ENCODE measurements at regions not wholly inside any gene's neighbourhood (a gene's known extent, or its start where the extent isn't known, plus 50 kb on each side); places are given as distances from the start of the nearest gene placed in this dataset.

- no peak for DNase-seq
- no peaks in the 10 kb centered on the region for H3K27me3 ChIP-seq
- intact Hi-C loops (cut with DNase I) = no loop called here
- TF ChIP-seq CTCF (IDR thresholded peaks at IDR 0.05) (no peak), EP300 (IDR thresholded peaks at IDR 0.05) (no peak), POLR2A (IDR thresholded peaks at IDR 0.05) (no peak)
- 93 to 95% (median 94%) methylated on average over 6 of the region's 6 CpGs for WGBS, 3 donors
- H3K36me3 ChIP-seq = no peaks in the 10 kb centered on the region
- H3K27ac ChIP-seq = no peak overlapping the region
- H3K4me1 ChIP-seq (ENCODE audit: insufficient read depth) = no peaks in the 10 kb centered on the region
- no peak overlapping the region for H3K4me3 ChIP-seq
- H3K9me3 ChIP-seq = no peaks in the 10 kb centered on the region
These were observed 273.1 kb downstream of the MRPL39 start for GRCh38 chr21:25334046-25334730.

- TF ChIP-seq POLR2A (IDR thresholded peaks at IDR 0.05) (no peak), EP300 (IDR thresholded peaks at IDR 0.05) (no peak), CTCF (IDR thresholded peaks at IDR 0.05) (no peak)
- no peaks in the 10 kb centered on the region for H3K36me3 ChIP-seq
- no peaks in the 10 kb centered on the region for H3K4me1 ChIP-seq (ENCODE audit: insufficient read depth)
- 95 to 100% (median 96%) methylated on average over 1 of the region's 1 CpG for WGBS, 3 donors
- H3K27ac ChIP-seq = no peak overlapping the region
- H3K9me3 ChIP-seq = no peaks in the 10 kb centered on the region
- H3K4me3 ChIP-seq = no peak overlapping the region
- intact Hi-C loops (cut with DNase I) = no loop called here
- no peaks in the 10 kb centered on the region for H3K27me3 ChIP-seq
- DNase-seq = no peak
These were observed 276.0 kb downstream of the MRPL39 start for GRCh38 chr21:25331286-25331685.

- Histone ChIP-seq H3K36me3 (no peaks in the 10 kb centered on the region), H3K27me3 (no peaks in the 10 kb centered on the region), H3K4me1 (ENCODE audit: insufficient read depth) (no peaks in the 10 kb centered on the region), H3K9me3 (no peaks in the 10 kb centered on the region), H3K4me3 (no peak overlapping the region), H3K27ac (no peak overlapping the region)
- DNase-seq = no peak
- 78 to 98% (median 86%) methylated on average over 2 of the region's 2 CpGs for WGBS, 3 donors
- intact Hi-C loops (cut with DNase I) = no loop called here
- TF ChIP-seq EP300 (IDR thresholded peaks at IDR 0.05) (no peak), POLR2A (IDR thresholded peaks at IDR 0.05) (no peak), CTCF (IDR thresholded peaks at IDR 0.05) (no peak)
These were observed 277.0 kb downstream of the MRPL39 start for GRCh38 chr21:25330266-25330665.

- no peaks in the 10 kb centered on the region for H3K36me3 ChIP-seq
- TF ChIP-seq CTCF (IDR thresholded peaks at IDR 0.05) (no peak), POLR2A (IDR thresholded peaks at IDR 0.05) (no peak), EP300 (IDR thresholded peaks at IDR 0.05) (no peak)
- no peak overlapping the region for H3K4me3 ChIP-seq
- DNase-seq = no peak
- WGBS, 3 donors = 9% methylated on average over 2 of the region's 2 CpGs
- H3K4me1 ChIP-seq (ENCODE audit: insufficient read depth) = no peaks in the 10 kb centered on the region
- no peaks in the 10 kb centered on the region for H3K9me3 ChIP-seq
- no peak overlapping the region for H3K27ac ChIP-seq
- no peaks in the 10 kb centered on the region for H3K27me3 ChIP-seq
- intact Hi-C loops (cut with DNase I) = no loop called here
These were observed 278.0 kb downstream of the MRPL39 start for GRCh38 chr21:25329227-25329825.
